Left ventricle myocardium superior (tissue), 1 donor: ENCODE measurements at regions not wholly inside any gene's neighbourhood (a gene's known extent, or its start where the extent isn't known, plus 50 kb on each side); places are given as distances from the start of the nearest gene placed in this dataset.

ENCODE experiments used
- ATAC-seq: fragments of 200-7000 bp; cut with Tn5 transposase; one replicate; pipeline ENCODE4 v1.9.1; 2020; ENCODE audit warnings: mild to moderate bottlenecking, moderate library complexity
- DNase-seq: peaks from one replicate; pipeline ENCODE4 v3.0.0-alpha.2; 2020
- intact Hi-C: fragments of 100-400 bp; cut with micrococcal nuclease; formaldehyde crosslinking; loops from one replicate; pipeline ENCODE4 v1.11.0; 2022
- donor health status: DM: no; HTN: yes; CAD: no; lungs with severe emphysema.

DNA sequence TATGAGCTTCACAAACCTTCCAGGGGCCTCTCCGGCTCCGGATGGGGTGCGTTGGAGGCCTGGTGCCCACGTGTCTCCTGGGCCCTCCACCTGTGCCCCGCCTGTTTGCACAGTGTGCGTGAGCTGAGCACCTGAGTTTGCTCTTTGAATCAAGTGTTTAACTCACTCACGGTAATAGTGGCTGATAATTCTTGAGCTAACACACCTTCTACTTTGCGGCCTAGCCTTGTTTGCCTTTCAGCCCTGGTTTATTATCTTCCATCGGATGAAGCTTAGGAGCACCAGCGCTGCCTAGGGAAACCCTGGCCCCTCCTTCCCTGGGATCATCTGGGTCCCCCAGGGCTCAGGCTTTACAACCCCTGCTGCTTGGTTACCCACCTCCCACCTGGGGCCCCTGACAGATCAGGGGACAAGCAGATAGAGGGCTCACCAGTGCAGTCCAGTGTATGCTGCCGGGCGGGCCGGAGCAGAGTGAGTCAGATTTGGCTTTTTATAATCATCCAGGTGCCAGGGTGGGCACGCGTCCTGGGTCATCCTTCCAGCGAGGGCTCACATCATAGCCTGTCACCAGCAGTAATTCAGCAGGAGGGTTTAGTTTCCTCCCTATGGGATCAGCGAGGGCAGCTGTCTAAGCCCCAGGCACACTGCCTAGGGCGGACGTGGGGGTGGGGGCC lies 62.8 kb upstream of the RFLNA start:
- ATAC-seq (no peak), DNase-seq (no peak)
- intact Hi-C loops = no loop called here

DNA sequence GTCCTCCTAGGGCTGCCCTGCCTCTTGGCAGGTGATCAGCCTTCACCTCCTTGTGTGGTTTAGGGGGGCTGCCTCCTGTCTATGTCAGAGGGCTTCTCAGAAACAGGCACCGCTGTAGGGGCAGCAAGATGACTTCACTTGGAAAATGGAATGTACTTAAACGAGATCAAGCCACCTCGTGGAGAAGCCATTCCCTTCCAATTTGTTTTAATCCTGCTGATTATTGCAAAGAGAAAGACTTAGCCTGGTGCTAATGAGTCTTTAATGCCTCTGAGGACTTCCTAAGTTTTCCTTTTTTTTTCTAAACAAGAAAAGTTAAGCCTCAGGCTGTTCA lies 62.3 kb upstream of the RFLNA start:
- ATAC-seq = no peak
- no peak for DNase-seq
- intact Hi-C loops = no loop called here

DNA sequence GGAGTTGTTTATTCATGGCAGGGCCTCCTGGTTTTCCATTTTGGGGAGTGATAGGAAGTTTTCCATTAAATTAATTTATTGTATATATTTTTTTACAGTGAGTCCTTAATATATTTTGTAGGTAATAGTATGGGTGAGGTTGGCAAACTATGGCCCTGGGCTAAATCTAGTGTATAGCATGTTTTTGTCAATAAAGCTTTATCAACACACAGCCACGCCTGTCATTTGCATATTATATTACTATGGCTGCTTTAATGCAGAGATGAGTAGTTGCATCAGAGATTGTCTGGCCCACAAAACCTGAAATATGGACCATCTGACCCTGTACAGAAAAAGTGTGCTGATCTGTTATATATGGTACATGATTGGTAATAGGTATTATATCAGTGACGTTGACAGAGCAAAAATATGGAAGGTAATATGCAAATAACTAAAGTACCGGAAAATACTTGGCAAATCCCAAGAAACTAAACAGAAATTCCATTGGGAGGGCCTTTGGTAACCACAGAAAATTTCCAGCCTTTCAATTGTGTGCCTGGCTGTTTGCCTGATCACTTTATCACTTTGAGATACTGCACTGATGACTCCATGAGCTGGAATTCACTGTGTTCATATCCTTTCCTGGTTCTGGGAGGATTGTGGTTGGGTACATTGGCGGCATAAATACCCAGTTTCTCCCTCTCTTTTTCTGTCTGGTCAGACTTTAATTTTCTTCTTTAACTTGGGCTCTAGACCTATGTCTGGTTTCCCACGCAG lies 61.7 kb upstream of the RFLNA start:
- DNase-seq (no peak), ATAC-seq (no peak)
- intact Hi-C loops = no loop called here

GRCh38 chr12:124233846-124234640 lies 60.9 kb upstream of the RFLNA start:
- DNase-seq (no peak), ATAC-seq (peak; percentile 21)
- intact Hi-C loops = no loop called here

DNA sequence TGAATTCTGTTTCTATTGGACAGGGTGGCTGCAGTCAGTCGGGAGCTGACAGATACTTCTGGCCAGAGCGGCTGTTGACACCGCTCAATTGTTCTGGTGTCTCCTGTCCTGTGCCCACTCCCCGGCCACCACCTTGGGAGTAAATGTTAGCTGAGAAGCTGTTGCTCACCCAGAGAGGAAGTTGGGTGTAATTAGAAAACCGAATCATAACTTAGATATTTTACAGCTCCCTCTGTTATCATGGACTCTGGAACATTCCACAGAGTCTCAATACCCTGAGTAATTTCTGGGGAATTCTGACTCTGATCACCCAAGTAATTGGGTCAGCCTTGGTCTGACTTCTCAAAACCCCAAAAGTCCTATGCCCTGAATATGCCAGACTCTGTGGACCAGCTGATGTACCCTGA lies 58.3 kb upstream of the RFLNA start:
- ATAC-seq (no peak), DNase-seq (no peak)
- intact Hi-C loops = no loop called here

- ATAC-seq (no peak), DNase-seq (no peak)
- intact Hi-C loops = no loop called here
Measured at GRCh38 chr12:124238886-124239285, 56.0 kb upstream of the RFLNA start.

DNA sequence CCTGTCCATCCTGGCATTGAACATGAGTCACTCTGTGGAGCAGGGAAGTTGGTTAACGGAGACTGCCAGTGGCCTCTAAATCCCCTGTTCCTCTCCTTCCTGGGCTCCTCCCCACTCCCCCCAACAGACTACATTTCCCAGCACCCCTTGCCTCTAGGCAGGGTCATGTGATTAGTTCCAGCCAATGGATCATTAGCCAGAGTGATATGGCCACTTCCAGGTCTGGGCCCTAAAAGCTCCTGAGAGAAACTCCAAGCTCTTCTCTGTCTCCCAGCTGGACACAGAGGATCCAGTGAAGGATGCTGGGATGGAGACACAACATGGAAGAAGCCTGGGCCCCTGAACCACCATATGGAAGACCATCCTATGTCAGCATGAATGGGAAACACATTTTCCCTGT lies 54.4 kb upstream of the RFLNA start:
- intact Hi-C loops = no loop called here
- ATAC-seq (no peak), DNase-seq (no peak)

DNA sequence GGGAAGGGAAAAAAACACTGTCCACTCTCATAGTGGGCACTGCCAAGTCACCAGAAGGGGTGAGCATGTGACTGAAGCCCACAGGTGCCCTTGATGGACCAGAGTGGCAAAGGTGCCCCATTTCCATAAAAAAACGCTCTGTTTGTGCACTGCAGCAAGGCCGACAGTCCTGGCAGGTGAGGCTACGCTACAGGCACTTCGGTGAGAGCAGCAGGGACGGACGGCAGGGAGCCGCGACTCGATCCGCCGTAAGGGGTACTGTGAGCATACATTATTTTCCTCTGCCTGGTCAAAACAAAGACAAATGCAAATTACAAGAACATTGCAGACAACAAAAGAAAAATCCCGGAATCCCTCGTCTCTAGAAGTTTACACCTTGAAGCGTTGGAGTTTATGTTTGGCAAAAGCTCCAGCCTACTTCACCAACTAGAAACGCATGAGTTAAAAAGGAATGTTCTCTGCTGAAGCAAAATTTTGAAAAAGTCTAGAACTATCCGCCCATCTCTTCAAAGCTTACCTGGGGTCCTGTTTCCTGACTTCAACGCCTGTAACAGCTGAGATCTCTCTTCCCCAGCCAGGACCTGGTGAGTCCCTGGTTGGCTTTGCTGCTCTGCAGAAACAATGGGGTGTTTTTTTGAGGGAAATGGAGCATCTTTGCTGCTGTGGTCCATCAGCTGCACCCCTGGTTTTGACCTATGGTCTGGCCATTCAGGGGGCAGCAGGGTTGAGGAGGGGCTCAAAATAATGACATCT lies 52.9 kb upstream of the RFLNA start:
- intact Hi-C loops = no loop called here
- DNase-seq (no peak), ATAC-seq (no peak)

- no peak for ATAC-seq
- intact Hi-C loops = no loop called here
- DNase-seq = no peak
Measured at GRCh38 chr12:124242529-124243065, 52.3 kb upstream of the RFLNA start.

- ATAC-seq = no peak
- intact Hi-C loops = no loop called here
Measured at GRCh38 chr12:124243936-124244335, 51.0 kb upstream of the RFLNA start.

More at GRCh38 chr12:124243936-124244335, 51.0 kb upstream of the RFLNA start:
- no peak for DNase-seq
